Naive thymus-derived CD4-positive, alpha-beta T cell (primary cell): ENCODE measurements at regions not wholly inside any gene's neighbourhood (a gene's known extent, or its start where the extent isn't known, plus 50 kb on each side); places are given as distances from the start of the nearest gene placed in this dataset.

Experiments used
- ATAC-seq: fragments of 150-1000 bp; cut with Tn5 transposase; 2 replicates; pipeline ENCODE4 v1.10.0; 2021; ENCODE audit warnings: mild to moderate bottlenecking, moderate library complexity
- CTCF ChIA-PET: fragments of 350-600 bp; sonication (Branson Sonifier 250); formaldehyde crosslinking; loops from one replicate; lab custom pipeline; 2021; ENCODE audit warnings: antibody characterized with exemption; lab: Charles Lee
- POLR2A ChIA-PET: fragments of 350-600 bp; sonication (Branson Sonifier 250); formaldehyde crosslinking; loops from one replicate; lab custom pipeline; 2021; ENCODE audit warnings: antibody characterized with exemption, inconsistent platforms; lab: Charles Lee
- DNase-seq, 9 donors: peaks; one replicate each; pipeline versions ENCODE4 v3.0.0 to v3.0.0-alpha.2; 2020 to 2022; ENCODE audit warnings: mixed read lengths in 1 of 9
- H3K27ac ChIP-seq: one replicate; pipeline ENCODE4 v1.7.0; 2013; ENCODE audit warnings: mild to moderate bottlenecking, low read depth, low read length, moderate library complexity
- H3K27me3 ChIP-seq, 2 donors: one replicate each; pipeline ENCODE4 v1.7.0; 2013; ENCODE audit warnings: low read length in 2 of 2, mild to moderate bottlenecking in 2 of 2, moderate library complexity in 2 of 2; ENCODE audit not compliant: control insufficient read depth in 2 of 2, insufficient read depth in 2 of 2
- H3K36me3 ChIP-seq, 3 experiments: 1 replicate in 2 of 3; 2 replicates in 1 of 3; pipeline ENCODE4 v1.7.0; 2013; ENCODE audit warnings: low read length in 3 of 3, mild to moderate bottlenecking in 3 of 3, moderate library complexity in 1 of 3; ENCODE audit not compliant: insufficient read depth in 3 of 3, control insufficient read depth in 2 of 3
- H3K4me1 ChIP-seq, 2 donors: one replicate each; pipeline ENCODE4 v1.7.0; 2013; ENCODE audit warnings: low read length in 2 of 2, mild to moderate bottlenecking in 2 of 2, moderate library complexity in 1 of 2; ENCODE audit not compliant: control insufficient read depth in 2 of 2, insufficient read depth in 2 of 2
- H3K4me3 ChIP-seq: 2 replicates; pipeline ENCODE4 v1.7.0; 2013; ENCODE audit warnings: mild to moderate bottlenecking, low read length
- H3K9me3 ChIP-seq, 3 experiments: 1 replicate in 2 of 3; 2 replicates in 1 of 3; pipeline ENCODE4 v1.7.0; 2013; ENCODE audit warnings: low read length in 3 of 3; ENCODE audit not compliant: control insufficient read depth in 2 of 3
- H3K27ac Mint-ChIP-seq, 9 donors: one replicate each; pipeline ENCODE4 v1.8.0; 2020 to 2022; ENCODE audit warnings: mixed read lengths in 9 of 9, mild to moderate bottlenecking in 8 of 9, moderate library complexity in 5 of 9, inconsistent platforms in 2 of 9
- H3K27me3 Mint-ChIP-seq, 5 donors: one replicate each; pipeline ENCODE4 v1.8.0; 2021 to 2022; ENCODE audit warnings: mixed read lengths in 5 of 5, mild to moderate bottlenecking in 1 of 5
- H3K36me3 Mint-ChIP-seq, 5 donors: one replicate each; pipeline ENCODE4 v1.8.0; 2020 to 2022; ENCODE audit warnings: mixed read lengths in 5 of 5, mild to moderate bottlenecking in 3 of 5, inconsistent platforms in 1 of 5
- H3K4me1 Mint-ChIP-seq, 7 donors: one replicate each; pipeline ENCODE4 v1.8.0; 2020 to 2022; ENCODE audit warnings: mixed read lengths in 7 of 7, mild to moderate bottlenecking in 3 of 7, inconsistent platforms in 1 of 7
- H3K4me3 Mint-ChIP-seq, 10 donors: one replicate each; pipeline ENCODE4 v1.8.0; 2020 to 2022; ENCODE audit warnings: mild to moderate bottlenecking in 10 of 10, mixed read lengths in 10 of 10, moderate library complexity in 6 of 10, inconsistent platforms in 2 of 10
- H3K9me3 Mint-ChIP-seq, 11 donors: one replicate each; pipeline ENCODE4 v1.8.0; 2020 to 2022; ENCODE audit warnings: mixed read lengths in 11 of 11, mild to moderate bottlenecking in 4 of 11, inconsistent platforms in 1 of 11, moderate library complexity in 1 of 11
- intact Hi-C, 2 donors: fragments of 100-400 bp; cut with micrococcal nuclease; formaldehyde crosslinking; loops; one replicate each; pipeline ENCODE4 v1.15.1; 2023

- Histone ChIP-seq H3K4me3 (no peak overlapping the region), H3K9me3 (no peaks in the 10 kb centered on the region), H3K36me3 (no peaks in the 10 kb centered on the region), H3K27me3 (peaks cover 0 to 3% of the 10 kb centered on the region in 2 donors), H3K4me1 (no peaks in the 10 kb centered on the region), H3K27ac (no peak overlapping the region)
- no peak overlapping the region for H3K27ac Mint-ChIP-seq
- no peak overlapping the region for H3K4me3 Mint-ChIP-seq
- ATAC-seq (no peak), DNase-seq (no peak)
- H3K36me3 Mint-ChIP-seq: peaks cover 0 to 4% (median 0%) of the 10 kb centered on the region in 5 donors
- peaks cover 0 to 45% (median 28%) of the 10 kb centered on the region in 5 donors for H3K27me3 Mint-ChIP-seq
- H3K9me3 Mint-ChIP-seq: peaks cover 0 to 8% (median 5%) of the 10 kb centered on the region in 11 donors
- CTCF ChIA-PET: no interaction called here
- intact Hi-C loops: no loop called here
- POLR2A ChIA-PET: no interaction called here
- H3K4me1 Mint-ChIP-seq: no peaks in the 10 kb centered on the region
These were observed 620.1 kb downstream of the MED13L start for GRCh38 chr12:115657081-115658013.

GRCh38 chr12:115650026-115650425 lies 627.5 kb downstream of the MED13L start:
- no peak overlapping the region for H3K27ac Mint-ChIP-seq
- no peaks in the 10 kb centered on the region for H3K36me3 ChIP-seq
- ChIA-PET CTCF (no interaction called here), POLR2A (no interaction called here)
- intact Hi-C loops: no loop called here
- peaks cover 0 to 3% (median 0%) of the 10 kb centered on the region in 5 donors for H3K36me3 Mint-ChIP-seq
- H3K4me1 ChIP-seq: no peaks in the 10 kb centered on the region
- no peak overlapping the region for H3K4me3 ChIP-seq
- H3K27me3 ChIP-seq: no peaks in the 10 kb centered on the region
- no peaks in the 10 kb centered on the region for H3K9me3 ChIP-seq
- H3K4me3 Mint-ChIP-seq: no peak overlapping the region
- no peak for ATAC-seq
- H3K27me3 Mint-ChIP-seq: peaks cover 0 to 13% (median 8%) of the 10 kb centered on the region in 5 donors
- no peaks in the 10 kb centered on the region for H3K4me1 Mint-ChIP-seq
- peaks cover 2 to 16% (median 6%) of the 10 kb centered on the region in 11 donors for H3K9me3 Mint-ChIP-seq
- no peak for DNase-seq
- no peak overlapping the region for H3K27ac ChIP-seq

DNA sequence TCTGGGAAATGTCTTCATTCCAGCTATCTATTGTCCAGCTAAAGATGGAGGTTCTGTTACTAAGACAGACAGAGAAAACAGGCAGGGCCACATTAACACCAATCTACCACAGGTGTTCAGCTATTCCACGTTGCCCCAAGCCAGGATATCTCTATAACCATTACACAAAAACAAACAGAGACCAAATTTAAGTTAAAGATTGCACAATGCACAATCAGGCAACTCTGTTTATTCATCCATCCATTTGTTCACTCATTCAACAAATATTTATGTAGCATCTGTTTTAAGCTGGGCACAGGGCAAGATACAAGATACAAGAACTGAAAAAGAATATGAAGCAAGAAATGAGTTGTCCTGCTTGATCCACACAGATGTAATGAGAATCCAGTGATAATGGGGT lies 629.0 kb downstream of the MED13L start:
- H3K9me3 Mint-ChIP-seq: peaks cover 2 to 16% (median 6%) of the 10 kb centered on the region in 11 donors
- no peak overlapping the region for H3K27ac Mint-ChIP-seq
- POLR2A ChIA-PET: no interaction called here

GRCh38 chr12:115646210-115646609 lies 631.3 kb downstream of the MED13L start:
- Histone ChIP-seq H3K27me3 (no peaks in the 10 kb centered on the region), H3K9me3 (no peaks in the 10 kb centered on the region), H3K36me3 (no peaks in the 10 kb centered on the region), H3K27ac (no peak overlapping the region), H3K4me1 (no peaks in the 10 kb centered on the region), H3K4me3 (no peak overlapping the region)
- peaks cover 2 to 21% (median 9%) of the 10 kb centered on the region in 11 donors for H3K9me3 Mint-ChIP-seq
- H3K4me1 Mint-ChIP-seq: no peaks in the 10 kb centered on the region
- no peak overlapping the region for H3K27ac Mint-ChIP-seq
- H3K27me3 Mint-ChIP-seq: peaks cover 0 to 10% (median 6%) of the 10 kb centered on the region in 5 donors
- DNase-seq: no peak
- ChIA-PET CTCF (no interaction called here), POLR2A (no interaction called here)
- peaks cover 0 to 3% (median 0%) of the 10 kb centered on the region in 5 donors for H3K36me3 Mint-ChIP-seq
- intact Hi-C loops: no loop called here
- H3K4me3 Mint-ChIP-seq: no peak overlapping the region
- ATAC-seq: no peak

More for the DNA sequence above, 629.0 kb downstream of the MED13L start:
- DNase-seq (no peak), ATAC-seq (no peak)
- intact Hi-C loops: no loop called here
- H3K27me3 Mint-ChIP-seq: peaks cover 0 to 11% (median 8%) of the 10 kb centered on the region in 5 donors
- no peaks in the 10 kb centered on the region for H3K4me1 ChIP-seq
- H3K36me3 Mint-ChIP-seq: peaks cover 0 to 3% (median 0%) of the 10 kb centered on the region in 5 donors
- H3K4me3 ChIP-seq: no peak overlapping the region
- no peak overlapping the region for H3K4me3 Mint-ChIP-seq
- no peak overlapping the region for H3K27ac ChIP-seq
- H3K27me3 ChIP-seq: no peaks in the 10 kb centered on the region
- H3K4me1 Mint-ChIP-seq: no peaks in the 10 kb centered on the region
- no peaks in the 10 kb centered on the region for H3K36me3 ChIP-seq
- H3K9me3 ChIP-seq: no peaks in the 10 kb centered on the region
- CTCF ChIA-PET: interaction anchor here (0.6 kb wide), 1 partner anchor 1578 kb away, joined by 3 read pairs; no protein-coding TSS in a partner anchor

DNA sequence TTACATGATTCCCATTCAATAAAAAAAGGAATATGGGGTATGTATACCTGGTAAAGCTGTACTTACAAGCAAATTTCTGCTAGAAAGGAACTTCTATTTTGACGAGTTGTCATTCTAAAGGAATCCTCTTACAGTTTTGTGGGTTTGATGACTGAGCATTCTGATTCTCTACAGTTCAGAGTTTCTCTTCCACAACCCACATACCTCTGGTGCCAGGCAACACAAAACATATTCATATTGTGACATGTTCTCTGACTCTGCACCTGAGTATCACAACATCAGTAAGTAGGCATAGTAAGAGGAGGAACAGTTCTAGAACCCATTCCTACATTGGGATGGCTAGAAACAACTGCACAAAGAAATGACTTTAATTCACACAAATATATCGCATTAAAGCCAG lies 636.6 kb downstream of the MED13L start:
- ChIA-PET CTCF (no interaction called here), POLR2A (no interaction called here)
- Mint-ChIP-seq H3K4me3 (no peak overlapping the region), H3K27me3 (peaks cover 0 to 10% (median 0%) of the 10 kb centered on the region in 5 donors), H3K9me3 (peaks cover 0 to 7% (median 3%) of the 10 kb centered on the region in 11 donors), H3K36me3 (no peaks in the 10 kb centered on the region), H3K4me1 (no peaks in the 10 kb centered on the region), H3K27ac (no peak overlapping the region)
- ATAC-seq (no peak), DNase-seq (no peak)
- Histone ChIP-seq H3K4me1 (no peaks in the 10 kb centered on the region), H3K27me3 (no peaks in the 10 kb centered on the region), H3K27ac (no peak overlapping the region), H3K36me3 (no peaks in the 10 kb centered on the region), H3K9me3 (no peaks in the 10 kb centered on the region), H3K4me3 (no peak overlapping the region)
- intact Hi-C loops: no loop called here

DNA sequence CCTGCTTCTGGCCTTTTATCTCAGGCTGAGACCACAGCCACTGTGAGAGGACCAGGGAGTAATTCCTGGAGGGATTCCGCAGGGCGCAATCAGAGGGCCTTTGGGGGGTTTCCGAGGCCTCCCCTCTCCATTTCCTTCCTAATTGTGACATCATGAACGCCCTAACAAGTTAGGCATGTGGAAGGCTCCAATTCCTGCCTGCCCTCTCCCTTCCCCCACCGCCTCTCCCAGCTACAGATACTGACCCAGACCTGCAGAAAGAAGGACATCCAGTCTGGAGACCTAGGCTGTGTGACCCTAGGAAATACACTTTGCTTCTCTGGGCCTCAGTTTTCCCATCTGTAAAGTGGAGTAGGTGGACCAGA lies 637.9 kb downstream of the MED13L start:
- DNase-seq (no peak), ATAC-seq (no peak)
- peaks cover 0 to 11% (median 0%) of the 10 kb centered on the region in 5 donors for H3K27me3 Mint-ChIP-seq
- POLR2A ChIA-PET: no interaction called here
- no peak overlapping the region for H3K27ac Mint-ChIP-seq
- intact Hi-C loops: no loop called here
- no peaks in the 10 kb centered on the region for H3K36me3 Mint-ChIP-seq
- H3K4me1 Mint-ChIP-seq: no peaks in the 10 kb centered on the region
- no peak overlapping the region for H3K27ac ChIP-seq
- peaks cover 0 to 7% (median 3%) of the 10 kb centered on the region in 11 donors for H3K9me3 Mint-ChIP-seq
- H3K4me3 Mint-ChIP-seq: no peak overlapping the region
- CTCF ChIA-PET: no interaction called here
- no peaks in the 10 kb centered on the region for H3K9me3 ChIP-seq
- no peak overlapping the region for H3K4me3 ChIP-seq
- H3K27me3 ChIP-seq: no peaks in the 10 kb centered on the region
- H3K36me3 ChIP-seq: no peaks in the 10 kb centered on the region
- no peaks in the 10 kb centered on the region for H3K4me1 ChIP-seq
